ENCODE measurements at regions not wholly inside any gene's neighbourhood (a gene's known extent, or its start where the extent isn't known, plus 50 kb on each side); places are given as distances from the start of the nearest gene placed in this dataset.

- intact Hi-C loops (cut with DNase I), result no loop called here
- no peak overlapping the region for H3K27ac ChIP-seq
- no peaks in the 10 kb centered on the region for H3K9me3 ChIP-seq
- H3K27me3 ChIP-seq, result no peaks in the 10 kb centered on the region
- no peaks in the 10 kb centered on the region for H3K4me1 ChIP-seq
- no peak overlapping the region for H3K4me3 ChIP-seq
- no peaks in the 10 kb centered on the region for H3K36me3 ChIP-seq
- DNase-seq (no peak), ATAC-seq (no peak)
- no peak for TF ChIP-seq CTCF (IDR thresholded peaks at IDR 0.05)
Observed at GRCh38 chr4:189035654-189036053, 896.4 kb downstream of the TRIML1 start.

GRCh38 chr4:189036906-189037305 is 897.7 kb downstream of the TRIML1 start:
- no peak overlapping the region for H3K27ac ChIP-seq
- ATAC-seq (no peak), DNase-seq (no peak)
- no peaks in the 10 kb centered on the region for H3K27me3 ChIP-seq
- intact Hi-C loops (cut with DNase I), result no loop called here
- no peaks in the 10 kb centered on the region for H3K36me3 ChIP-seq
- no peaks in the 10 kb centered on the region for H3K9me3 ChIP-seq
- H3K4me3 ChIP-seq, result no peak overlapping the region
- no peaks in the 10 kb centered on the region for H3K4me1 ChIP-seq
- no peak for TF ChIP-seq CTCF (IDR thresholded peaks at IDR 0.05)

- no peak for TF ChIP-seq CTCF (IDR thresholded peaks at IDR 0.05)
Observed at GRCh38 chr4:189046642-189047041, 894.0 kb upstream of the FRG1 start.

GRCh38 chr4:189048119-189048518 is 892.6 kb upstream of the FRG1 start:
- no peaks in the 10 kb centered on the region for H3K27me3 ChIP-seq
- no peak overlapping the region for H3K27ac ChIP-seq
- no peaks in the 10 kb centered on the region for H3K9me3 ChIP-seq
- ATAC-seq (no peak), DNase-seq (no peak)
- no peak overlapping the region for H3K4me3 ChIP-seq
- no peak for TF ChIP-seq CTCF (IDR thresholded peaks at IDR 0.05)
- no peaks in the 10 kb centered on the region for H3K4me1 ChIP-seq
- intact Hi-C loops (cut with DNase I), result no loop called here
- H3K36me3 ChIP-seq, result no peaks in the 10 kb centered on the region

More at GRCh38 chr4:189046642-189047041, 894.0 kb upstream of the FRG1 start:
- ATAC-seq (no peak), DNase-seq (no peak)
- Histone ChIP-seq H3K36me3 (no peaks in the 10 kb centered on the region), H3K27ac (no peak overlapping the region), H3K4me1 (no peaks in the 10 kb centered on the region), H3K27me3 (no peaks in the 10 kb centered on the region), H3K9me3 (no peaks in the 10 kb centered on the region), H3K4me3 (no peak overlapping the region)
- intact Hi-C loops (cut with DNase I), result no loop called here

- no peak for ATAC-seq
- no peak for DNase-seq
- Histone ChIP-seq H3K9me3 (no peaks in the 10 kb centered on the region), H3K27ac (no peak overlapping the region), H3K27me3 (no peaks in the 10 kb centered on the region), H3K36me3 (no peaks in the 10 kb centered on the region), H3K4me1 (no peaks in the 10 kb centered on the region), H3K4me3 (no peak overlapping the region)
- intact Hi-C loops (cut with DNase I), result no loop called here
- TF ChIP-seq CTCF (IDR thresholded peaks at IDR 0.05), result no peak
Observed at GRCh38 chr4:189049682-189050081, 891.0 kb upstream of the FRG1 start.

- DNase-seq (no peak), ATAC-seq (no peak)
- Histone ChIP-seq H3K9me3 (no peaks in the 10 kb centered on the region), H3K27ac (no peak overlapping the region), H3K27me3 (no peaks in the 10 kb centered on the region), H3K4me3 (no peak overlapping the region), H3K36me3 (no peaks in the 10 kb centered on the region), H3K4me1 (no peaks in the 10 kb centered on the region)
- TF ChIP-seq CTCF (IDR thresholded peaks at IDR 0.05), result no peak
- intact Hi-C loops (cut with DNase I), result no loop called here
Observed at GRCh38 chr4:189050643-189051042, 890.0 kb upstream of the FRG1 start.
